Activated CD4-positive, alpha-beta T cell treated with anti-CD3 and anti-CD28 coated beads for 36 hours (primary cell): ENCODE measurements at regions not wholly inside any gene's neighbourhood (a gene's known extent, or its start where the extent isn't known, plus 50 kb on each side); places are given as distances from the start of the nearest gene placed in this dataset.

Experiments
- ATAC-seq: fragments of 200-7000 bp; cut with Tn5 transposase; one replicate; pipeline ENCODE4 v1.10.0; 2021; ENCODE audit warnings: mild to moderate bottlenecking, moderate library complexity
- CTCF ChIA-PET: fragments of 350-600 bp; sonication (Branson Sonifier 250); formaldehyde crosslinking; loops from one replicate; lab custom pipeline; 2021; ENCODE audit warnings: antibody characterized with exemption; lab: Charles Lee
- POLR2A ChIA-PET: fragments of 350-600 bp; sonication (Branson Sonifier 250); formaldehyde crosslinking; loops from one replicate; lab custom pipeline; 2021; ENCODE audit warnings: antibody characterized with exemption, inconsistent platforms; lab: Charles Lee
- DNase-seq: peaks from one replicate; pipeline ENCODE4 v3.0.0-alpha.2; 2020
- H3K27ac Mint-ChIP-seq: one replicate; pipeline ENCODE4 v1.8.0; 2021; ENCODE audit warnings: mixed read lengths
- H3K27me3 Mint-ChIP-seq: one replicate; pipeline ENCODE4 v1.8.0; 2021; ENCODE audit warnings: mixed read lengths
- H3K36me3 Mint-ChIP-seq: one replicate; pipeline ENCODE4 v1.8.0; 2021; ENCODE audit warnings: low read depth, mixed read lengths
- H3K4me1 Mint-ChIP-seq: one replicate; pipeline ENCODE4 v1.8.0; 2021; ENCODE audit warnings: mixed read lengths
- H3K4me3 Mint-ChIP-seq: one replicate; pipeline ENCODE4 v1.8.0; 2021; ENCODE audit warnings: mild to moderate bottlenecking, moderate library complexity, mixed read lengths
- H3K9me3 Mint-ChIP-seq: one replicate; pipeline ENCODE4 v1.8.0; 2021; ENCODE audit warnings: low read depth, mixed read lengths
- intact Hi-C, 2 experiments: fragments of 100-400 bp; cut with DNase I in 1 of 2; cut with micrococcal nuclease in 1 of 2; formaldehyde crosslinking; loops; one replicate each; pipeline versions ENCODE4 v1.14.2 to v1.15.1; 2022 to 2024; cut with DNase I, micrococcal nuclease

DNA sequence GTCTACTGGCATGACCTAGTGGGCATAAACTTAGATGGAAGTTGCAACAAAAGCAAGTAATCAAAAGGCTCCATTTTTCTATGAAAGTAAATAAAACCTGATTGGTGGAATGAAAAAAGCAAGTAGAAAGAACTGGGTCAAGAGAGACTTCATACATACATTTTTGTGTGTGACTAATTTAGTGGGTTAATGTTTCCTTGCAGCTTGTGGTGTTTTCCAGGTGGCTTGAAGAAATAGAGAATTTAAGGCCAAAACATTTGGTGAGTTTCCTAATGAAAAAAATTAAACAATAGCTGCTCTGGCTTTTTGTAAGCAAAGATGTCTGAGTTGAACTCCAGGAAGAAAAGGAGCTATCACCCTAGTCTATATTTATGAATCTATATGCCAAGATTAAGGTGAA is 71.0 kb downstream of the ZC3H11B start:
- CTCF ChIA-PET, result interaction anchor here (0.7 kb wide), 1 partner anchor 8 kb away, joined by 3 read pairs; no protein-coding TSS in a partner anchor

DNA sequence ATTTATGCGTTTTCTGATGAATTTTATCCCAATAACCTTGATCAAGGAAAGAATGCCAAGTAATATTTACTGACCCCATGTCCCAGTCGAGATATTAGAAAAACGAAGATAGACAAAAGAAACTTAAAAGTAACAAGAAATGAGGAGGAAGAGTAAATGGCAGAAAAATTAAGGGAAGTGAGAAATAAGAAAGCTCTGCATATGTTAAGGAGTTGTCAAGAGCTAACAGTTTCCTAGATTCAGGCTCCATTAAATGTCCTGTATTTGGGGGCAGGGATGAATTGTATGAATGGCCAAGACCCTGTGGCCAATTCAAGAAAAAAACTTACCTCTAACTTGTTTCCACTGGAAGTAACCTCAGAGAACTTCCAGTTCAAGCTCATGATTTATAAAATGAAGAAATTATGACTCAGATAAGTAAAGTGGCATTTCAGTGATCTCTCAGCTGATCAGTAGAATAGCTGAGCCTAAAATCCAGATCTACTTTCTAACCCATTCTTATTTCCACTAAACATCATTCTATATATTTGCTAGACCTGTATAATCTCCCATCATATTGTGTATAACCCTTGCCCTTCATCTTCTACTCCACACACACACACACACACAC is 73.2 kb downstream of the ZC3H11B start:
- H3K36me3 Mint-ChIP-seq, result no peaks in the 10 kb centered on the region
- H3K27me3 Mint-ChIP-seq, result no peaks in the 10 kb centered on the region
- ChIA-PET POLR2A (no interaction called here), CTCF (no interaction called here)
- no peak overlapping the region for H3K4me3 Mint-ChIP-seq
- intact Hi-C loops, result no loop called here
- ATAC-seq (no peak), DNase-seq (no peak)
- H3K27ac Mint-ChIP-seq, result no peak overlapping the region
- no peaks in the 10 kb centered on the region for H3K4me1 Mint-ChIP-seq
- H3K9me3 Mint-ChIP-seq, result peaks cover 3% of the 10 kb centered on the region

More for the DNA sequence above, 71.0 kb downstream of the ZC3H11B start:
- Mint-ChIP-seq H3K9me3 (peaks cover 3% of the 10 kb centered on the region), H3K27me3 (no peaks in the 10 kb centered on the region), H3K27ac (no peak overlapping the region), H3K4me1 (no peaks in the 10 kb centered on the region), H3K36me3 (no peaks in the 10 kb centered on the region), H3K4me3 (no peak overlapping the region)
- ATAC-seq (no peak), DNase-seq (no peak)
- POLR2A ChIA-PET, result no interaction called here
- intact Hi-C loops, result no loop called here

DNA sequence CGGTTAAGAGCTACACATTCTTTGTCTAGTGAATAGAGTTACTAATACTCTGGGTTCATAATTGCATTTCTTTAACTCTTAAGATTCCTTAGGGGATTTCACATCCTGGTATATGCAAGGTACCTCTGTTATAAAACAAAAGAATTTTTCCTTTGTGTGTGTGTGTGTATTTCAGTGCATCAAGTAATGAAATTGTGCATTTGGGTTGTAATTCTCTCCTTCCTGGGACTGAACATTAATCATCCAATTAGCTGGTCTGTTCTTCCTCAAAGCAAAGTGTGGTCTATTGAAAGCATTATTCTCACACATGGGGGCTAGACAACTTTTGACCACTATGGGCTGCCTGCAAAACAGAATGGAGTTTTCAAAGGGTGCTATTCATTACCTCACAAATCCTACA is 74.0 kb downstream of the ZC3H11B start:
- Mint-ChIP-seq H3K4me3 (no peak overlapping the region), H3K27ac (no peak overlapping the region), H3K9me3 (no peaks in the 10 kb centered on the region), H3K4me1 (no peaks in the 10 kb centered on the region), H3K27me3 (no peaks in the 10 kb centered on the region), H3K36me3 (no peaks in the 10 kb centered on the region)
- ChIA-PET CTCF (no interaction called here), POLR2A (no interaction called here)
- no peak for ATAC-seq
- no peak for DNase-seq
- intact Hi-C loops, result no loop called here

DNA sequence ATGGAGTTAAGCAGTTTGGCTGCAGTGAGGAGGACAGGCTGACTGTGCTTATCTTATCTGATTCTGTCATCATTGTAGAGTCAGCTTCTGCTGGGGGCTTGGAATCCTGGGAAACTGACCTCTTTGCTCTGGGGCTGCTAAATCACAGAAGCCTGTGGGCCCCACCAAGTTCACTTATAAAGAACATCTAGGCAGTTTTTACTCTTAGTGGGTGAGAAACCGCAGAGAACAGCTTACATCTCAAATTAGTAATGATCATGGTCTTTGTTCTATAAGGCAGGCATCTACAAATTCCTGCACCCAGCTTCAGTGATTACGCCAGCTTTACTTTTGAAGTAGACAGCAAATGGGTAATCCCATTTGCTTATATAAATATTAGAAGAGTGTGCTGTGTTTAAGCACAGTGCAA is 75.7 kb downstream of the ZC3H11B start:
- H3K9me3 Mint-ChIP-seq, result no peaks in the 10 kb centered on the region
- H3K4me1 Mint-ChIP-seq, result no peaks in the 10 kb centered on the region
- no peak overlapping the region for H3K27ac Mint-ChIP-seq
- no peak for DNase-seq
- intact Hi-C loops, result no loop called here
- CTCF ChIA-PET, result interaction anchor here (1.3 kb wide), 1 partner anchor 15 kb away, joined by 3 read pairs; no protein-coding TSS in a partner anchor
- POLR2A ChIA-PET, result no interaction called here
- no peak overlapping the region for H3K4me3 Mint-ChIP-seq
- no peaks in the 10 kb centered on the region for H3K27me3 Mint-ChIP-seq
- no peaks in the 10 kb centered on the region for H3K36me3 Mint-ChIP-seq
- no peak for ATAC-seq

DNA sequence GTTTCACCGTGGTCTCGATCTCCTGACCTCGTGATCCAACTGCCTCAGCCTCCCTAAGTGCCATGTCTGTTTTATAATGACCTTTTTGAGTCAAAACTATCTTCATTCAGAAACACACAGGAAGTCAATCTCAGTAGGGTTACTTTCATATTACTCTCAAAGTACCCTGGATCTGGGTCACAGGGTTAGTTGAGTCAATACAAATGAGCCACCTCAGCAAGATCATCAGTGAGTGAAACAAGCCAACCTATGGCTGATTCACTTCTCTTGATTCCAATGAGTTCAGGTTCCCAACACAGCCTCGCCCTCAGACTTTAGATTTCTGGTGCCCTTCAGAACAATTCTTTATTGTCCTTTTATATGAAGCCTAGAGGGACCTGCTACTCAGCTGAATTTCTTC is 76.9 kb downstream of the ZC3H11B start:
- CTCF ChIA-PET, result no interaction called here
- POLR2A ChIA-PET, result no interaction called here
- no peaks in the 10 kb centered on the region for H3K36me3 Mint-ChIP-seq
- H3K9me3 Mint-ChIP-seq, result no peaks in the 10 kb centered on the region
- intact Hi-C loops, result no loop called here
- DNase-seq, result no peak
- ATAC-seq, result peak; percentile 58
- no peaks in the 10 kb centered on the region for H3K27me3 Mint-ChIP-seq
- H3K4me3 Mint-ChIP-seq, result no peak overlapping the region
- no peak overlapping the region for H3K27ac Mint-ChIP-seq
- no peaks in the 10 kb centered on the region for H3K4me1 Mint-ChIP-seq

DNA sequence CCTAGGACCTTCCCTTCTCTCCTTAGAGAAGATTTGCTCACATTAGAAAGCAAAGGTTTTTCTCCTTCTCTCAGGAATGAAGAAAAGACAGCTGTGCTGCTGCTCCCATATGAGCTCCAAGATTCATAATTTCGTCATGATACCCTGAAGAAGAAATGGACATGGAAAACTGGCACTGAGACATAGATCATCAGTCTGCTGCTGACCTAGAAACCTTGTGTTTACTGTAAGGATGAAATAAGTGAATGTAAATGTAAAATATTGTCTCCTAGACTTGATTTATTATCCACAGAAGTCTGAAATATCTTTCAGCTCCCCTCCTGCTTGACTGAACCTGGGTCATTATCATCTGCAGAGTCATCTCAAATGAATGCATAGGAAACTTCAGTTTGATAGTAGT is 77.9 kb downstream of the ZC3H11B start:
- no peaks in the 10 kb centered on the region for H3K27me3 Mint-ChIP-seq
- no peaks in the 10 kb centered on the region for H3K36me3 Mint-ChIP-seq
- no peaks in the 10 kb centered on the region for H3K9me3 Mint-ChIP-seq
- H3K4me3 Mint-ChIP-seq, result no peak overlapping the region
- ChIA-PET POLR2A (no interaction called here), CTCF (no interaction called here)
- no peak for ATAC-seq
- H3K27ac Mint-ChIP-seq, result no peak overlapping the region
- intact Hi-C loops, result loop anchor here in 1 of 2 experiments (2.0 kb wide), 1 partner anchor 20 kb away; no protein-coding TSS in a partner anchor
- no peak for DNase-seq
- no peaks in the 10 kb centered on the region for H3K4me1 Mint-ChIP-seq

DNA sequence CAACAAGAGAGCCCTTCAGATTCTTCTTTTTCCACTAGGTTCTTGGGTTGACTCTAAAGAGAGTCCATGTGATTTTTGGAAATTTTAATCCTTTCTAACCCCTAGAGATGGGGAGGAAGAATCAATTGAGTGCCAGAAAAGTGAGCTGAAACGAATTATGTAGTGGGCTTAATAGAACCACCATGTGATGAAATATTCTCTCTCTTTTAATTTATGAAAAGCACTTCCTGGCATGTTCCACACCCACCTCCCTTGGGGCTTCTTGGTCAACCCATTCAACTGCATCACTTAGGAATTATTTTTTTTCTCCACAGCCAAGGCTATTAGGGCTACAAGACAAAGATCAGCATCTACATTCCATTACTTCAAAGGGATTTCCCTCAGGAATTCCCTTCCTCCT is 79.6 kb downstream of the ZC3H11B start:
- H3K9me3 Mint-ChIP-seq, result no peaks in the 10 kb centered on the region
- ChIA-PET CTCF (no interaction called here), POLR2A (no interaction called here)
- intact Hi-C loops, result no loop called here
- no peak overlapping the region for H3K27ac Mint-ChIP-seq
- H3K4me3 Mint-ChIP-seq, result no peak overlapping the region
- no peaks in the 10 kb centered on the region for H3K36me3 Mint-ChIP-seq
- H3K27me3 Mint-ChIP-seq, result peaks cover 2% of the 10 kb centered on the region
- DNase-seq (no peak), ATAC-seq (no peak)
- no peaks in the 10 kb centered on the region for H3K4me1 Mint-ChIP-seq

DNA sequence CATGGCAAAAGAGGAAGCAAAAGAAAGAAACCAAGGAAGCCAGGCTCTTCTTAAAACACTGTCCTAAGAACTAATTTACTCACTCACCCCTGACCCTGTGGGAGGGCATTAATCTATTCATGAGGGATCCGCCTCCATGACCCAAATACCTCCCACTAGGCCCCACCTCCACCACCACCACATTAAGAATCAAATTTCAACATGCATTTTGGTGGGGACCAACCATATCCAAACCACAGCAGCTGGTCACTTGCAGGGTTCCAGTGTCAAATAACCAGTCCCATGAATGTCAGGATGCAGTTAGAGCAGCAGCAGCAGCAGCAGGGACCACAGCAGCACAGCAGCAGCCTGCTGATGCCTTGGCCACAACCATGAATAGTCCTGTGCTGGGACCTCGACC is 83.8 kb downstream of the ZC3H11B start:
- POLR2A ChIA-PET, result no interaction called here
- CTCF ChIA-PET, result no interaction called here
- H3K27ac Mint-ChIP-seq, result no peak overlapping the region
- ATAC-seq, result no peak
- no peaks in the 10 kb centered on the region for H3K4me1 Mint-ChIP-seq
- intact Hi-C loops, result no loop called here
- DNase-seq, result no peak
- H3K9me3 Mint-ChIP-seq, result no peaks in the 10 kb centered on the region
- H3K36me3 Mint-ChIP-seq, result no peaks in the 10 kb centered on the region
- peaks cover 2% of the 10 kb centered on the region for H3K27me3 Mint-ChIP-seq
- H3K4me3 Mint-ChIP-seq, result no peak overlapping the region

DNA sequence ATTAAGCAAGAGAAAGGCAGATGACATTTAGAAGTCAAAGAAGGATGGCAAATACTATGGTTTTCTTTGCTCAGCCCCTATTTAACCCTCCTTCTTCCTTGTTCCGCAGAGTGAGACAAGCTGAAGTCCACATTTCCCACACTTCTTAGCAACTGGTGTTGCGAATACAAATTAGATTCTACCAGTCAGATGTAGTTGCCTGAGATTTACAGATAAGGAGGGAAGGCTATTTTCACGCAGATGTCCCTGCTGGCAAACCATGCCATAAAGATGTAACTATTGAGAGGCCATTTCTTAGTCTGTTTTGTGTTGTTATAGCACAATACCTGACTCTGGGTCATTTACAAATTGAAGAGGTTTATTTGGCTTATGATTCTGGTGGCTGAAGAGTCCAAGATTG is 84.3 kb downstream of the ZC3H11B start:
- DNase-seq (no peak), ATAC-seq (no peak)
- POLR2A ChIA-PET, result no interaction called here
- H3K27me3 Mint-ChIP-seq, result peaks cover 2% of the 10 kb centered on the region
- intact Hi-C loops, result no loop called here
- CTCF ChIA-PET, result no interaction called here
- no peaks in the 10 kb centered on the region for H3K36me3 Mint-ChIP-seq
- no peak overlapping the region for H3K4me3 Mint-ChIP-seq
- no peaks in the 10 kb centered on the region for H3K9me3 Mint-ChIP-seq
- no peaks in the 10 kb centered on the region for H3K4me1 Mint-ChIP-seq
- H3K27ac Mint-ChIP-seq, result no peak overlapping the region

DNA sequence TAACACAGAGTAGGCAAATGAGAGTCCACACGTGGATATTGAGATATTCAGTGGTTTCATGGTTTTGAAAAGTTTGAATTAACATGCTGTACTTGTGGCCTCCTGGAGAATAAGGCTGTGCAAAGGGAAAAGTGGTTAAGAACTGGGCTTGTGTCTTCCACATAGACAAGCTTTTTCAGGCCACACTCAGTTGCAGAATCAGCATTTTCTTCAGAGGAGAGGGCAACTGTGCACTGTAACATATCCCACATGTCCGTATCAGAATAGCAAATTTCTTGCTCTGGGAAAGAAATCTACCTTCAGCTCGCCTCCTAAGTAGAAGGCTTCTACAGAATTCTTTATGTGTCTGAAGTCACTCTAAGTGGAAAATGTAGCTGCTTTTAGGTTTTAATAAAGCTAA is 84.9 kb downstream of the ZC3H11B start:
- Mint-ChIP-seq H3K36me3 (no peaks in the 10 kb centered on the region), H3K9me3 (no peaks in the 10 kb centered on the region), H3K4me3 (no peak overlapping the region), H3K27ac (no peak overlapping the region), H3K27me3 (peaks cover 2% of the 10 kb centered on the region), H3K4me1 (no peaks in the 10 kb centered on the region)
- ChIA-PET POLR2A (no interaction called here), CTCF (no interaction called here)
- ATAC-seq (no peak), DNase-seq (no peak)
- intact Hi-C loops, result no loop called here

DNA sequence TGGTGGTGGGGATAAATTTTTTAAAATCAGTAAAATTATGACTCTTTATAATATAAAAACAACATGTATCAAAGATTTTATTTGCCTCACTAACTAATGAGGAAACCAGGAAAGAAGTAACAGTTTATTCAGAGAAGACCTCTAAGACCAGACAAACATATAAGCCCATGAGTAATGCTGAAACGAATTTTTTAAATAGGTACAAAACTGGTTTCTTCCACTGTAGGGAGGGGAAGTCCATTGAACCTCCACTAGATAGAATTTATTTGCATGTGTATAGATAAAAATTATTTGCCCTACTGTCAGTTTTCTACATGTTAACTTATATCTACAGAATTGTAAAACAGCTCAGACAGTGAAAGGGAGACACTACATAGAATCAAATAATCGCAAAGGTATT is 86.8 kb downstream of the ZC3H11B start:
- H3K27me3 Mint-ChIP-seq, result peaks cover 2% of the 10 kb centered on the region
- ATAC-seq (no peak), DNase-seq (no peak)
- H3K4me3 Mint-ChIP-seq, result no peak overlapping the region
- intact Hi-C loops, result no loop called here
- H3K27ac Mint-ChIP-seq, result no peak overlapping the region
- H3K9me3 Mint-ChIP-seq, result no peaks in the 10 kb centered on the region
- H3K36me3 Mint-ChIP-seq, result no peaks in the 10 kb centered on the region
- H3K4me1 Mint-ChIP-seq, result no peaks in the 10 kb centered on the region
- POLR2A ChIA-PET, result no interaction called here
- CTCF ChIA-PET, result no interaction called here

DNA sequence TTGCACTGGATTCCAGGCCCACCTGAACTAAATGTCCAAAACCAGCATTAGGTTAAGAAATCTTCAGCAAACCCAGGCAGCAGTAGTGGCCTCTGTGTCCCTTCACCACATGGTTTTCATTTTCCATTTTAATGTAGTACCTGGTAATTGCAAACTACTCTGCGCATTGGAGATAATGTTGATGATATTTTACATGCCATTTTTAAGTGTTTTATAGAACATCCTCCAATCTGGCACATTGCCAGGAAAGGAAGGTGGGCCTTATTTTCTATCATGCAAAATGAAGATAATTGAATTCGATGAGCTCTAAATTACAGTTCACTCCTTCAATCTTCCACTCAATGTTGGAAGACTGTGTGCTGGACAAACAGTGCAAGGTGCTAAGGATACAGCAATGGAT is 89.5 kb downstream of the ZC3H11B start:
- CTCF ChIA-PET, result no interaction called here
- Mint-ChIP-seq H3K4me3 (no peak overlapping the region), H3K36me3 (no peaks in the 10 kb centered on the region), H3K4me1 (no peaks in the 10 kb centered on the region), H3K27ac (no peak overlapping the region), H3K9me3 (no peaks in the 10 kb centered on the region), H3K27me3 (no peaks in the 10 kb centered on the region)
- ATAC-seq, result no peak
- POLR2A ChIA-PET, result no interaction called here
- intact Hi-C loops, result no loop called here
- no peak for DNase-seq

DNA sequence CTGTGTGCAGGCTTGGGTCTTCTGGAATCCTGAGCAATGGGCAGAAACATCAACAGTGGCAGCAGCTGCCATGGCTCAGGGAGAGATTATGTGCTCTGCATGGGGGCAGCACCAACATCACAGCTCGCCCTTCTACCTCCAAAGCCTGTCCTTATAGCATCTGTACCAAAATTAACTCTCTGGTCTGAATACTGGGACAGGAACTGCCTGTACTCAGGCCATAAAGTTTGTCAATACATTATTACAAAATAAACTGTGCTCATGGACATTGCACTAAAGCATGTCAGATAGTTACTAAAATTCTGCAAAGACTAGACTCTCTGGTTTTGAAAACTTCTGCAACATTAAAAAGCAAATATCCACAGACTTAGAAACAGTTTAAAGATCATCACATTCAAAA is 91.6 kb downstream of the ZC3H11B start:
- H3K4me3 Mint-ChIP-seq, result no peak overlapping the region
- ChIA-PET POLR2A (no interaction called here), CTCF (no interaction called here)
- no peak for DNase-seq
- no peak overlapping the region for H3K27ac Mint-ChIP-seq
- no peaks in the 10 kb centered on the region for H3K4me1 Mint-ChIP-seq
- no peaks in the 10 kb centered on the region for H3K9me3 Mint-ChIP-seq
- H3K36me3 Mint-ChIP-seq, result no peaks in the 10 kb centered on the region
- intact Hi-C loops, result no loop called here
- no peak for ATAC-seq
- no peaks in the 10 kb centered on the region for H3K27me3 Mint-ChIP-seq
